ENCODE measurements at regions not wholly inside any gene's neighbourhood (a gene's known extent, or its start where the extent isn't known, plus 50 kb on each side); places are given as distances from the start of the nearest gene placed in this dataset.

DNA sequence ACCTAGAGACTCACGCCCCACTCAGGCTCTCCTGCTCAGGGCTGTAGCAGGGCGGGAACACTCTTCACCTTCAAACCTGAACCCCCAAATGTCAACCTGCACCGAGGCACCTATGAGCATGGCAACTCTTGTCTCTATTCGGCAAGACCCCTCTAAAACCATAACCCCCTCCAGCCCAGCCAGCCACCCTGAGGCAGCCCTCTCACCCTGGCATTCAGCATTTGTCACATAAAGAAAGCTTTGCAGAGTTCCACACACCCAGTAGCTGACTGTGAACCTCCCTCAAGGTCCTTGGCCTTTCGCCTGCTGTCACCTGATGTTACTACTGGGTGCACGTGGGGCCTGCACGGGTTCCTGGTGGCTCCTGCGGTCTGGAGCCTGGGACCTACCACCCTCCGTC lies 97.2 kb upstream of the ALKAL2 start:
- DNase-seq (ENCODE audit: extremely low read depth in 1 of 2, low read depth in 1 of 2), result no peak

DNA sequence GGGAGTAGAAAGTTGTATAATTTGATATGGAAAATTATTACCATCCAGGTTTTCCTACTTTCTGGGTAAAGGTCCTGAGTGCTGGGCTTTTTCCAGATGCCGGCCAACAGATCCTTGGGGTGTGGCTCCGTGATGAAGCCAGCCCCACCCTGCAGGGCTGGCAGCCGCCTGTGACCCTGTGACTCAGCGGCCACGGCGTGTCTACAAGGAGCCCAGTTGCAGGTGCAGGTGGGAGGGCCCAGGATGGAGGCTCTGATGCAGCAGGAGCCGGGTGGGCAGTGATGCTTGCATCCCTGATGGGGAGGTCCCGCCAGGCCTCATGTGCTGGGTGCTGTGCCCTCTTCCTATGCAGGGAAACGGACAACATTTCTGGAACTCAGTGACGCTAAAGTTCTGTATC lies 96.0 kb upstream of the ALKAL2 start:
- no peak for DNase-seq (ENCODE audit: extremely low read depth in 1 of 2, low read depth in 1 of 2)

DNA sequence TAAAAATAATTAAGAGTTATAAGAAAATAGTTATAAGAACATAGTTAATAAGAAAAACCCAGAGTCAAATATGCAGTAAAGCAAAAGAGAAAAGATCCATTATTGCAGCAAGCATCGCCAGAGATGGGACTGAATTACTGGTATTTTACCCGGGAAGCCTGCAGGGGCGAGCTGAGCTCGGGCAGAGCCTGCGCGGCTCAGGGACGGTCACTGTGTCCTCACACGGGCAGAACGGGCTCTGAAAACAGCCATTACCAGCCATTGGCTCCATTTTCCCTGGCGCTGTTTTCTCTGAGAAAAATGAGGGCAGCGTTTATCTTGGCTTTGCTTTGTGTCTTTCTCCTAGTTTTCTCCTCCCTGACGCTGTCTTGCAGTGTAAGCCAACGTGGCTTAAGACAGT lies 95.3 kb upstream of the ALKAL2 start:
- DNase-seq (ENCODE audit: extremely low read depth in 1 of 2, low read depth in 1 of 2), result no peak

DNA sequence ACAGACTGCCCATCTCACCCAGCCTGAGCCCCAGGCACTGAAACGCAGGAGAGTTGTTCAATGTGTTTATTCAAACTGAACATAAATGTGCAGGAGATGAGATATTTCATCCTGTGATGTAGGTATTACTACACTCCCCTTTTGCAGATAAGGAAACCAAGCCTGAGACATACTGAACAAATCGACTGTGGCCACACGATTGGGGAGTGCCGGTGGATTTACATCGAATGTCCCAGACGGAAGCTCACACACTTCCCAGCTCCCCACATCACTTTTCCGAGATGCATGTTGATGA lies 94.8 kb upstream of the ALKAL2 start:
- no peak for DNase-seq (ENCODE audit: extremely low read depth in 1 of 2, low read depth in 1 of 2)

DNA sequence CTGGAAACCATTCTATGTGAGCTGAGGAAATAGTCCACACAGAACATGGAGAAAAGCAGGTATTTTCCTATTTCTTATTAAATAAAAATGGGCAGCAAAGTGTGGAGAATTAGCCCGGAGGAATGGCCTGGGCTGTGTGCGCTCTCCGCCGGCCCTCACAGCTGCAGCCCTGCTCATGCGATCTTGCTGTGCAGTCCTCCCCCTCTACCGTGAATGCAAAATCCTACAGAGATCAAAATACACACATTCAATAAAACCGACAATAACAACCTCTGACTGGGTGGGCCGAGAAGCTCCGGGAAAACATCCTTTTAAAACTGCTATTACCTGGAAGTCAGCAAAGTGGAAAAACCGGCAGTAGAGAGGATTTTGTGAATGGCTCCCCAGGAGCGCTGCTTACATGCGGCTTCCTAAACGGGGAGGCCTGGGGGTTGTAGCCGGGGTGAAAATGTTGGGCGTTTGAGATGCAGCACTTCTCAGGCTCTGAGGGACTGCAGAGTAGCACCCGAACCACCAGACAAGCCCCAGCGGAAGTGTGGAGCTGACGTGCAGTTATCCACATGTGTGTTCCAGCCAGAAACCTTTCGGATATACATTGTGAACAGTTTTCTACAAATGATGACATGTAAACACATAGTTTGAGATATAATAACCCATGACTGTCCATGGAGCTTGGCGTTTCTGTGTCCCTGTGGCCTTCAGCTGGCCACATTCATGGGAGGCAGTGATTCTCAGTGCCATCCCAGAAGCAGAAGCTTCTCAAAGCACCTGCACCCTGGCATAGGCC lies 94.2 kb upstream of the ALKAL2 start:
- no peak for DNase-seq (ENCODE audit: extremely low read depth in 1 of 2, low read depth in 1 of 2)

DNA sequence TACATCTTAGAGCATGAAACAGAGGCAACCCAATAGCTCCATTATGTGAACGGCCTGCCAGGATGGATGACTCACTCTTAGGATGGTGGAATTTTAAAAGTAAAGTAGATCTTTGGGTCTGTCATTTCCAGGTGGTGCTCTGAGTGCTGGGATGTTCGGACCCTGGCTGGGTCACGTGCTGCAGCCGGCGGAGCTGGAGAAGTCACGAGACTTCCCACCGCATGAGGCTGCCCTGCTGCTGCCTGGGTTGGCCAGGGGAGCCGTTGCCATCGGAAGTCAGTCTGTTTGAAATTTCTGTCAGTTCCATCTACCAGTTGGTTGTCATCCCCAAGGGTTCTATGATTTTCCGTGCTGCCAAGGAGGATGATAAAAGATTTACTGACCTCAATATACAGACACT lies 93.3 kb upstream of the ALKAL2 start:
- DNase-seq (ENCODE audit: extremely low read depth in 1 of 2, low read depth in 1 of 2), result no peak

DNA sequence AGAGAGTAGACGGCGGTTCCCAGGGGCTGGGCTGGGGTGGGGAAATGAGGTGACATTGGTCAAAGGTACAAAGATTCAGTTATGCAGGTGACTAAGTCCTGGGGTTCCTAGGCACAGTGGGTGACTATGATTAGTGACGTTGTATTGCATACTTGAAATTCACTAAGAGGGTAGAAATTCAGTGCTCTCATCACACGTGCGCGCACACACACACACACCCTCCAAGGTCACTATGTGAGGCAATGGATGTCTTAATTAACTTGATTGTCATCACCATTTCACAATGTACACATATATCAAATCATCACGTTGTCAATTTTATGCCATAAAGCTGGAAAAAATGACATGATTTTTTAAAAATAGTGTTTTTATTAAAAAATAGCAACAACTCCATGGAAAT lies 92.9 kb upstream of the ALKAL2 start:
- DNase-seq (ENCODE audit: extremely low read depth in 1 of 2, low read depth in 1 of 2), result no peak

DNA sequence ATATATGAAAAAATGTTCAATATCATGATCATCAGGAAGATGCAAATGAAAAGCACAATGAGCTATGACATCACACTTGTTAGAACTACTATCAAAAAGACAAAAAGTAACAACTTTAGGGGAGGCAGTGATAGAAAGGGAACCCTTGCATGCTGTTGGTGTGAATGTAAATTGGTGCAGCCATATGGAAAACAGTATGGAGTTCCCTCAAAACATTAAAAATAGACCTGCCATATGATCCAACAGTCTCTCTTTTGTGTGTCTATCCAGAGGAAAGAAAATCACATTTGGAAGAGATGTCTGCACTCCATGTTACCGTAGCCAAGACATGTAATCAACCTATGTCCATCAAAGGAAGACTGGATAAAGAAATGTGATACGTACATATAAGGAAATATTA lies 92.3 kb upstream of the ALKAL2 start:
- DNase-seq (ENCODE audit: extremely low read depth in 1 of 2, low read depth in 1 of 2), result no peak

- no peak for DNase-seq (ENCODE audit: extremely low read depth in 1 of 2, low read depth in 1 of 2)
Observed at GRCh38 chr2:379778-380177, 91.9 kb upstream of the ALKAL2 start.

GRCh38 chr2:378364-378763 lies 90.5 kb upstream of the ALKAL2 start:
- no peak for DNase-seq (ENCODE audit: extremely low read depth in 1 of 2, low read depth in 1 of 2)

- no peak for DNase-seq (ENCODE audit: extremely low read depth in 1 of 2, low read depth in 1 of 2)
Observed at GRCh38 chr2:377414-377813, 89.5 kb upstream of the ALKAL2 start.

DNA sequence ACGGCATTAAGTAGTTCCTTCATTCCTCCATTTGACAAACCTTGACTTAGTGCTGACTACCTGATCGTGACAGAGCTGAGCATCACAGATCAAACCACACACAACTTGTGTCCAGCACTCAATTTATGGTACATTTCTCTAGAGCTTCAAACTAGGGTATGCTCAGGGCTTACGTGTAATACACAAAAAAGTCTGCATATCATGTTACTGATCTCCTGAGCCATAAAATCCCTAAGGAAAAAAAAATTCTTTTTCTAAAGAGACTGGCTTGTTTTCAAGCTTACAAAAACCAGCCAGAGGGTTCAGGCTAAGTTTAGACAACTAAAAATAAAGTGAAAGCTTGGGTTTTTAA lies 88.0 kb upstream of the ALKAL2 start:
- no peak for DNase-seq (ENCODE audit: extremely low read depth in 1 of 2, low read depth in 1 of 2)

DNA sequence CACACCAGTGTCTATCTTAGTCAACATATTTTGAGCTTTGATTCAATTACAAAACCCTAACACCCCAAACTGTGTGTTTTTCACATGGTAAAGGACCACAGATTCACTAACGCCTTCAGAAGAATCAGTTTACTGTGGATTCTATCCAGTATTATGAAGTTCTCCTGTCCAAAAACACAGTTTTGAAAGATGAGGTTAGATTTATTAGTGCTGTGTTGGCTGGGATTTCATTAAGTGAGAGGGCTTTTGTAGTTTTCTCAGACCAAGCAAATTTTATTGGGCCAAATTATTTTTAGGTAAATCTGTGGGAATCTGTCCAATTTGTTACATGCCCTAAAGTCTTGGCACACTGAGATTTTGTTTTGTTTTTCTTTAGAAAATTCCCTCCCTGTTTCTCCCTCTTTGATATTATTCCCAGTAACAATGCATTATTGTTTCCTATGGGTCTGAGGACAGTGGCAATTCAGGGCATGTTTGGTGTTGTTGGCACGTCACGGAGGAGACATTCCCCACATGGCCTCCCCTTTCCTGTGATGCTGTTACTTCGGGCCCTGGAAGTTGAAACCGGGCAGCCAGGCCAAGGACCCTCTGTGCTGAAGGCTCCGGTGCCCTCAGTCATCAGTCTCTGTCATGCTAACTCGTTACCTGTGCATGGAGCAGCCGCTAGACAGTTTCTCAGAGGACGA lies 87.5 kb upstream of the ALKAL2 start:
- DNase-seq (ENCODE audit: extremely low read depth in 1 of 2, low read depth in 1 of 2), result no peak

GRCh38 chr2:368386-368785 lies 80.5 kb upstream of the ALKAL2 start:
- no peak for DNase-seq (ENCODE audit: extremely low read depth in 1 of 2, low read depth in 1 of 2)

DNA sequence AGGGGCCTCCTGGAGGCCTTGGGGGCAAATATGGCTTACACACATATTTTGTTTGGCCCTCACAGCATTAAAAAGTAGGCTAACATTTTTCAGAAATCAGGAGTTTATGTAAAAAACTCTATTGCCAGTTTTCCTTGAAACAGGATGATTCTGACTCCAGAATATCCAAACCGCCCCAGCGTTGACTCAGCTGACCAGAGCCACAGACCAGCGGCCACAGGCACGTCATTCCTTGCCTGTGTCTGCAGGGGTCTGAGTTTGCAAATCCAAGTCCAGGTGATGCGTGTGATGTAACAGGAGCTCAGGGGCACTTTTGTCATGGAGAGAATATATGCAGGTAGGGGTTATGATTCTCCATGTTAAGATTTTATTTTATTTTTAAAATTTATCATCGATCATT lies 79.4 kb upstream of the ALKAL2 start:
- no peak for DNase-seq (ENCODE audit: extremely low read depth in 1 of 2, low read depth in 1 of 2)

GRCh38 chr2:366706-367105 lies 78.8 kb upstream of the ALKAL2 start:
- no peak for DNase-seq (ENCODE audit: extremely low read depth in 1 of 2, low read depth in 1 of 2)

DNA sequence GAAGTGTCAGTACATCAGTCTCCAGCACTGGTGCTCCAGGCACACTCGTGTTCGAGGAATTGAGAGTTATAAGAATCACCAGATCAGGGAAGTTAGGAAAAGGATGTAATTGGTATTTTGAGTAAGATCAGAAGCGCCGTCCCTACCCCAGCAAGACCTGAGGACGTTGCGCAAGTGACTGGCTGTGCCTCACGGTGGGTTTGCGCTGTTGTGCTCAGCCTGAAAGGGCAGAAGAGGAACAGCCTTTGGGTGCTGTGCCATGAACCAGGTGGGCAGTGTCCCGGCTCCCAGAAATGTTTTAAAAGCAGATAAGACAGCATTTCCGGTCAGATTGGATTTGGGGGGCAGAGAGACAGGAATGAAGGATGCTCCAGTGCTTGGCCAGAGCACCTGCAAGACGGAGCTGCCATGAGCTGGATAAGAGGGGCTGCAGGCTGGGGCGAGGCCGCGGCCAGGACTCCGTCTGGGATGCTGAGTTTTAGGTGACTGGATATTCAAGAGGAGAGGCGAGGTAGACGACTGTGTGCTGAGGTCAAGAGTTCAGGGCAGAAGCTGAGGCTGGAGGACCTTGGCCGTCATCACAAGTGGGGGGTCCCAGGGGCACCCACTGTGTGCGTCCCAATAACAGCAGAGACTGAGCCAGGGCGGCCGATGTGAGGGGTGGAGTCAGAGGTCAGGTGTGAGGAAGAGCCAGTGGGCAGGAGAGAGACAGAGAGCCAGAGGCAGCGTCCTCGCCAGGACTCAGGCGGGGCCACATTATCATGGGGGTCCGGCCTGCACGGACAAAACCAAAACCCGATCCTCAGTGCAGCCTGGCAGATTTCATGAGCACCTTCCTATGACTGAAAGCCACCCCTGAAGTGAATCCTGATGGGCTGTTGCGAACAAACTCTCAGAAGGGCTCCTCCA lies 77.7 kb upstream of the ALKAL2 start:
- no peak for DNase-seq (ENCODE audit: extremely low read depth in 1 of 2, low read depth in 1 of 2)

DNA sequence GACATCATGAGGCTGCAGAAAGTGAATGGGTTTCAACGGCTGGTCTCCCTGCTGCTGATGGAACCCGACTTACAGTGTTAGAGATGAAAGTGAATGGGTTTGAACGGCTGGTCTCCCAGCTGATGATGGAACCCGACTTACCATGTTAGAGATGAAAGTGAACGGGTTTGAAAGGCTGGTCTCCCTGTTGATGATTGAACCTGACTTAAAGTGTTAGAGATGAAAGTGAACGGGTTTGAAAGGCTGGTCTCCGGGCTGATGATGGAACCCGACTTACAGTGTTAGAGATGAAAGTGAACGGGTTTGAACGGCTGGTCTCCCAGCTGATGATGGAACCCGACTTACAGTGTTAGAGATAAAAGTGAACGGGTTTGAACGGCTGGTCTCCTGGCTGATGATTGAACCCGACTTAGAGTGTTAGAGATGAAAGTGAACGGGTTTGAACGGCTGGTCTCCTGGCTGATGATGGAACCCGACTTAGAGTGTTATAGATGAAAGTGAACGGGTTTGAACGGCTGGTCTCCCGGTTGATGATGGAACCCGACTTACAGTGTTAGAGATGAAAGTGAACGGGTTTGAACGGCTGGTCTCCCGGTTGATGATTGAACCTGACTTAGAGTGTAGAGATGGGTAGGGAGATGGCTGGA lies 76.1 kb upstream of the ALKAL2 start:
- DNase-seq (ENCODE audit: extremely low read depth in 1 of 2, low read depth in 1 of 2), result no peak

DNA sequence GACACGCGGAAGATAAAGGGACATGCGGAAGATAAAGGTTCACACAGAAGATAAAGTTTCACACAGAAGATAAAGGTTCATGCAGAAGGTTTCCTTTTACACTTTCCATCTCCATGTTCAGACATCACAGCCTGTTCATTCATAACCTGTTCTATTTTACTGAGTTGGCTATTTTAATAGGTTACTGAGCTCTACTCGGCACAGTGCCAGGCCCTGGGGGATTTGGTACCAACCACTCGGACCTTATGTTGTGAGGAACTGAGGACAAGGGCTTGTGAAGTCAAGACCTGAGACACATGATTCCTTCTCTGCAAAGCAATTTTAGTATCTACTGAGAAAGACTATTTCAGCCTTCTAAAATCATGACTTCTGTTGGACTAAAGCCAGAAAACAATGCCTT lies 75.0 kb upstream of the ALKAL2 start:
- no peak for DNase-seq (ENCODE audit: extremely low read depth in 1 of 2, low read depth in 1 of 2)

GRCh38 chr2:360124-360523 lies 72.2 kb upstream of the ALKAL2 start:
- no peak for DNase-seq (ENCODE audit: extremely low read depth in 1 of 2, low read depth in 1 of 2)

DNA sequence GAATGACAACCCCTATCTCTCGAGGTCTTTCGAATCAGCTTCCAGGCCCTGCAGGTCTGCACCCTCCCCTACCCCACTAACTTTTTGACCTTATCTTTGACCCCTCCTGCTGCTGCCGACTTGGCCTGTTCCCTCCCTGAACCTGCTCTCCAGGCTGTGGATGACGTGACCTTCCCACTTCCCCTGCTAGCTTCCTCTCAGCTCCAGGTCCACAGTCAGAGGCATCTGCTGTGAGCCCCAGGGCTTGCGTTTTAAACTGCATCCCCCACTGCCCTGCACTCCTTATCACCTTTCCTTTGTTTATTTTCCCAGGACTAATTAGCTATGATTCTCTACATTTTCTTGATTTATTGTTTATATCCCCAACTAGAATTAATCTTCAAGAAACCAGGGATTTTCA lies 71.2 kb upstream of the ALKAL2 start:
- DNase-seq (ENCODE audit: extremely low read depth in 1 of 2, low read depth in 1 of 2), result no peak

DNA sequence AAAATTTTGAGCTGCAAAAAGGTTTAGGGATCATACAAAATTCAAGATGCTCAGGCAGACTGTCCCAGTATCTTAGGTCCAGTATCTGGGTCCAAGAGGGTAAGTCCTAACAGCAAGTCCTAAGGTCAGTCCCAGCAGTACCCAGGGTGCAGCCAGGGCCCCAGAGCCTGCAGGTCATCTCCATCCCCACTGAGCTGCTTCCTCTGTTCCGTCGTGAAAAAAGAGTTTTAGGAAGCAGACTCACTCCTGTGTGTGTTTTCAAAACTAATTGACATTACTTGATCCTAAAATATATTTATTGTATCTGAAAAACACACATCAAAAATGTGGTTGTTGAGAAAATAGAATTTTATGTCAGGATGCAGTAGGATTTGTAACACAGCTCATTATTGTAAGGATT lies 69.9 kb upstream of the ALKAL2 start:
- no peak for DNase-seq (ENCODE audit: extremely low read depth in 1 of 2, low read depth in 1 of 2)
